ENCODE measurements at regions not wholly inside any gene's neighbourhood (a gene's known extent, or its start where the extent isn't known, plus 50 kb on each side); places are given as distances from the start of the nearest gene placed in this dataset.

DNA sequence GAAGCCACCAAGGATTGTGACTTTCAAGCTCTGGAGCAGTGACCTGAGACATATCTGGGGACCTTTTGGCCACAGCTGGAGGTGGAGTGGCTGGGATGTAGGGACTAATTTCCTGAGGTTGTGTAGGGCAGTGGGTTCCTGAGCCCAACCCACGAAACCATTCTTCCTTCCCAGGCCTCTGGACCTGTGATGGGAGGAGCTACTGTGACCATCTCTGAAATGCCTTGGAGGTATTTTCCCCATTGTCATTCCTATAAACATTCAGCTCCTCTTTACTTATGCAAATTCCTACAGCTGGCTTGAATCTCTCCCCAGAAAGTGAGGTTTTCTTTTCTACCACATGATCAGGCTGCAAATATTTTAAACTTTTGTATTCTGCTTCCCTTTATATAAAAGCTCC lies 172.6 kb downstream of the TUSC1 start:
- no peaks in the 10 kb centered on the region for H3K27me3 ChIP-seq (ENCODE audit: control insufficient read depth, insufficient read depth, low read length)
- ChIA-PET CTCF (no interaction called here), POLR2A (no interaction called here)
- intact Hi-C loops (cut with micrococcal nuclease; ENCODE audit: unreplicated experiment), result no loop called here
- H3K36me3 ChIP-seq (ENCODE audit: control insufficient read depth, insufficient read depth, low read length), result no peaks in the 10 kb centered on the region
- DNase-seq (ENCODE audit: low read depth, low spot score) (no peak), ATAC-seq (no peak)
- no peaks in the 10 kb centered on the region for H3K4me1 ChIP-seq (ENCODE audit: control insufficient read depth, insufficient read depth, low read length)
- in situ Hi-C loops (cut with HindIII; ENCODE audit: low pct_unique_long_range_greater_than_20kb, low sequenced_read_pairs), result no loop called here
- TF ChIP-seq SIN3A (IDR thresholded peaks at IDR 0.05; ENCODE audit: borderline replicate concordance, insufficient read depth, low read depth, low read length) (no peak), POLR2AphosphoS5 (IDR thresholded peaks at IDR 0.05; ENCODE audit: low read depth, low read length) (no peak), REST (IDR thresholded peaks at IDR 0.05; ENCODE audit: insufficient read depth in 1 of 2, low read depth in 2 of 2, low read length in 1 of 2) (no peak), TCF7L2 (IDR thresholded peaks at IDR 0.05; ENCODE audit: low read depth, low read length) (no peak)
- TF ChIP-seq, protein P1, sequence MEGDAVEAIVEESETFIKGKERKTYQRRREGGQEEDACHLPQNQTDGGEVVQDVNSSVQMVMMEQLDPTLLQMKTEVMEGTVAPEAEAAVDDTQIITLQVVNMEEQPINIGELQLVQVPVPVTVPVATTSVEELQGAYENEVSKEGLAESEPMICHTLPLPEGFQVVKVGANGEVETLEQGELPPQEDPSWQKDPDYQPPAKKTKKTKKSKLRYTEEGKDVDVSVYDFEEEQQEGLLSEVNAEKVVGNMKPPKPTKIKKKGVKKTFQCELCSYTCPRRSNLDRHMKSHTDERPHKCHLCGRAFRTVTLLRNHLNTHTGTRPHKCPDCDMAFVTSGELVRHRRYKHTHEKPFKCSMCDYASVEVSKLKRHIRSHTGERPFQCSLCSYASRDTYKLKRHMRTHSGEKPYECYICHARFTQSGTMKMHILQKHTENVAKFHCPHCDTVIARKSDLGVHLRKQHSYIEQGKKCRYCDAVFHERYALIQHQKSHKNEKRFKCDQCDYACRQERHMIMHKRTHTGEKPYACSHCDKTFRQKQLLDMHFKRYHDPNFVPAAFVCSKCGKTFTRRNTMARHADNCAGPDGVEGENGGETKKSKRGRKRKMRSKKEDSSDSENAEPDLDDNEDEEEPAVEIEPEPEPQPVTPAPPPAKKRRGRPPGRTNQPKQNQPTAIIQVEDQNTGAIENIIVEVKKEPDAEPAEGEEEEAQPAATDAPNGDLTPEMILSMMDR (IDR thresholded peaks at IDR 0.05), result no peak
- H3K27ac ChIP-seq (ENCODE audit: low read length), result no peak overlapping the region
- H3K9me3 ChIP-seq (ENCODE audit: control insufficient read depth, insufficient read depth, low read depth, low read length), result no peaks in the 10 kb centered on the region
- no peak overlapping the region for H3K4me3 ChIP-seq (ENCODE audit: low read depth in 2 of 2, low read length in 2 of 2)
- BruUV-seq (replicated peaks), result no TSS peak

DNA sequence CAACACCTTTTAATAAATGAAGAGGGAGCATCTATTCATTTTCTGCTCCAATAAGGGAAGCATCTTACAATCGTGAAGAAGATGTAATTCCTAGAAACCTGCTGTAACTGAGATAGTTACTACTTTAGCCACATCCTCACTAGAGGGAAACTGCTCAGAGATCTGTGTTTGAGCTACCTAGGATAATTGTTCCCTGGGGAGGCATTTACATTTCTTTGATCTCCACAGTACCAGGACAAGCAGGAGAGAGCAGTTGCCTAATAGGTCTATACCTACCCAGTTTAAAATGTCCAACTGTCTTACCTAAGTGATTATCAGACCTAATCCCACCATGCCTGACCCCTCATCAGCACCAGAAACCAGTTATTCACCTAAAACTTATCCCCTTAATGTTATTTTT lies 196.9 kb downstream of the TUSC1 start:
- POLR2A ChIA-PET, result no interaction called here
- no peak overlapping the region for H3K4me3 ChIP-seq (ENCODE audit: low read depth in 2 of 2, low read length in 2 of 2)
- no TSS peak for BruUV-seq (replicated peaks)

More for the DNA sequence above, 196.9 kb downstream of the TUSC1 start:
- DNase-seq (ENCODE audit: low read depth, low spot score) (no peak), ATAC-seq (no peak)
- in situ Hi-C loops (cut with HindIII; ENCODE audit: low pct_unique_long_range_greater_than_20kb, low sequenced_read_pairs) (no loop called here), intact Hi-C loops (cut with micrococcal nuclease; ENCODE audit: unreplicated experiment) (no loop called here)
- CTCF ChIA-PET, result no interaction called here
- TF ChIP-seq REST (IDR thresholded peaks at IDR 0.05; ENCODE audit: insufficient read depth in 1 of 2, low read depth in 2 of 2, low read length in 1 of 2), result no peak
- no peak for TF ChIP-seq SIN3A (IDR thresholded peaks at IDR 0.05; ENCODE audit: borderline replicate concordance, insufficient read depth, low read depth, low read length)
- TF ChIP-seq TCF7L2 (IDR thresholded peaks at IDR 0.05; ENCODE audit: low read depth, low read length), result no peak
- TF ChIP-seq, protein P1 (IDR thresholded peaks at IDR 0.05), result no peak
- TF ChIP-seq POLR2AphosphoS5 (IDR thresholded peaks at IDR 0.05; ENCODE audit: low read depth, low read length), result no peak
- H3K9me3 ChIP-seq (ENCODE audit: control insufficient read depth, insufficient read depth, low read depth, low read length), result no peaks in the 10 kb centered on the region
- H3K27me3 ChIP-seq (ENCODE audit: control insufficient read depth, insufficient read depth, low read length), result no peaks in the 10 kb centered on the region
- H3K27ac ChIP-seq (ENCODE audit: low read length), result no peak overlapping the region
- no peaks in the 10 kb centered on the region for H3K36me3 ChIP-seq (ENCODE audit: control insufficient read depth, insufficient read depth, low read length)
- H3K4me1 ChIP-seq (ENCODE audit: control insufficient read depth, insufficient read depth, low read length), result no peaks in the 10 kb centered on the region
